RPMI8226 (cell line): ENCODE measurements at regions not wholly inside any gene's neighbourhood (a gene's known extent, or its start where the extent isn't known, plus 50 kb on each side); places are given as distances from the start of the nearest gene placed in this dataset.
"Not testable (repeated sequence)": the region's sequence is repeated elsewhere in the genome, so short reads cannot be mapped to it uniquely, and the experiment has no call there.

ENCODE experiments used
- DNase-seq: peaks from one replicate; pipeline ENCODE4 v3.0.0-alpha.2; 2015

DNA sequence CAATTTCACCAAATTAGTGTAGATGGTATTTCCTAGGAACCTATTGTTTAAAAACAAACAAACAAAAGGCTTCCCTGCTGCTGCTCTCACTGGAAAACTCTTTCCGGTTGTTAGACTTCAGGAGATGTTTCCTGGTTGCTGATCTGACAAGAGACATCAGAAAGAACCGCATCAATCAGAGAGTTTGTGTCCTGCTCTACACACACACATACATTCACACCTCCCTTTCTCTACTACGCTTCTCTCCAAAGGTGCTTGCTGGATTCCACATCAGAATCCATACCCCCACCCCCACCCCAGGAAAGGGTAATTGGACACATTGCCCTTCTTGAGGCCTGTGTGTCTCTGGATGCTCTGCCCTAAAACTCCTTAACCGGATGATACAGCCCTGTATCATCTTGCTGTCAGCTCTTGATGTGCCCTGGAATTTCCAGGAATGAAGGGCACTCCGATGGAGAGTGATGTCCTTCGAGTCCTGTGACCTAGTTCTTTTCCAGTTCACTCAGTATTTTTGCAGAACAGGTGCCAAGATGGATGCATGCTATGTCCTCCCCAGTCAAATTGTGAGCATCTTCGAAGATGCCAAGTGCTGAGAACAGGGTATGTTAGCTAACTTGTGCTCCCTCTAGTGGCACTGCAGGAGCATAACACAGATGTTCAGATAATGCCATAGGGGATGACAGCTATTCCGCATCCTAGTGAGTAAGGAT lies 113.7 kb upstream of the SLC35F3 start:
- DNase-seq: peak; percentile 69

DNA sequence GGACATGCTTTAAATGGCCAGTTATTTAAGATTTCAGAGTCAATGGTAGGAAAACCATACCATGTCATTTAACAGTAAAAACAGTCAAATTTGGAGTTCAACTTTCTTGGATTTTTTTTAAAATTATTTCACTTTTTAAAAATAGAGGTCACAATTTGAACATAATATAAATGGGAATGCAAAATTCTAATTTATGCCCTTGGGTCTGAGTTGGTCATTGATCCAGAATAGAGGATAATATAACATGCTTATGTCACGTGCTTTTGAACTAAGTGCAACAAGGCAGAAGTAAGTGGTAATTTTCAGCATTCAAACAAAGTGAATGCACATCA lies 113.1 kb upstream of the SLC35F3 start:
- no peak for DNase-seq

DNA sequence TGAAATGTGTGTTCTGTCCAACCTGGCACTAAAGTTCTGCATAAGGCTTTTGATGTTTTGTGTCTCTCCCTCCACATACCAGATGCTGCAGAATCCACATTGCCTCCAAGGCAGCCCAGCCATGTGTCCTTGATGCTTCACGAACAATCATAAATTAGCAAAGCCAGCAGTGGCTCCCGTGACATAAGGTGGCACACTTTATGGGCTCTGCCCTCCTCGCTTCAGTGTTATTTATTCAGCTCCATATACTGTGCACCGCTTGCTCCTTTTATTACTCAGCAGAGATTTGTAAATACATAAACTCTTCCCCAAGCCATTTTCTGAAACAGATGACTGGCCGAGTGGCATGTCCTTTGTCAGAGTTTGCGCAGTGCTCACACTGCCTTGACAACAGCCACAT lies 112.8 kb upstream of the SLC35F3 start:
- no peak for DNase-seq

DNA sequence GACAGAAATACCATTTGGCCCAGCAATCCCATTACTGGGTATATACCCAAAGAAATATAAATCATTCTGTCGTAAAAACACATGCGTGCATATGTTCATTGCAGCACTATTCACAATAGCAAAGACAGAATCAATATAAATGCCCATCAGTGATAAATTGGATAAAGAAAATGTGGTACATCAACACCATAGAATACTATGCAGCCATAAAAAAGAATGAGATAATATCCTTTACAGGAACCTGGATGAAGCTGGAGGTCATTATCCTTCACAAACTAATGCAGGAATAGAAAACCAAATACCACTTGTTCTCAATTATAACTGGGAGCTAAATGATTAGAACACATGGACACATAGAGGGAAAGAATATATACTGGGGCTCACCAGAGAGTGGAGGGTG lies 109.6 kb upstream of the SLC35F3 start:
- DNase-seq: no peak

DNA sequence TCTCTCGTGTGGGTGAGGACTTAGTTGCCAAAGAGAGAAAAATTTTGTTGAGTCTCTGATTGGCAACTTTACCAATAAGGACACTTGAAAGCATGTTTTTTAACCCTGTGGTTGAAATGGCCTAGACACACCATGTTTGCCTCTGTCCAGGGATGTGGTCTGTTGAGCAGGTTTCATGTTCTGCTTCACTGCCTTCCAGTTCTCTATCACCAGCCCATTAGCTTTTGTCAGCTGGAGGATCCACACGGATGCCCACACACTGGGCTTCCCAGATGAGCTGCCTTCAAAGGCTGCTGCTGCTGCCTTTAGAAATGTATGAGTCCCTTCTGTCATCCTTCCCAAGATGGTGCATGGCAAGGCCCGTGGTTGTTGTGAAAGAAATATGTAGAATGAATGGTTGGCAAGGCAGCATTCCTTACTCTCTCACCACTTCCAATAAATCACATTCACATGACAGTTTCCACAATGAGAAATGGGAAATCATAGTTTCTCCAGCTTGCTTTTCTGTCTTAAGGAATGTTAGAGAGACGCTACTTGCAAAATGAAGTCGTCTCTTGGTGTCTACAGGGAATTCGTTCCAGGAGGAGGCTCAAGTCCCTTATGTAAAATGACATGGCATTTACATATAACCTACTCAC lies 108.2 kb upstream of the SLC35F3 start:
- no peak for DNase-seq

DNA sequence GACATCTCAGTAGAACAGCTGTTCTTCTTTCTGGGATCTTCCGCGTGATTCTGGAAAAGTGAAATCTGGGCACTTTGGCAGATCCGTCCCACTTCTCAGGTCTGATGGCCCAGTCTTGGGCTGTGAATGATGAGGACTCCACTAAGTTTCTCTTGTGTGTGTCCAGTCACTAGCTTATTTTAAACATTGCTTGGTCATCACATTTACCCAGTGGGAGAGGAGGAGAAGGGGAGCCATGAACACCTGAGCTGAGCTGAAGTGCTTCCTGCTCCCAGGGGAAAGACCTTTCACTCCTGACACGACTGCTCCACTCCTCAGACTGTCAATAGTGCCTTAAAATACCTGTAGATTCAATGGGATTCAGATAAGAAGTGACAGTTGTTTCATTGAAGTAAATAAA lies 101.9 kb upstream of the SLC35F3 start:
- no peak for DNase-seq

DNA sequence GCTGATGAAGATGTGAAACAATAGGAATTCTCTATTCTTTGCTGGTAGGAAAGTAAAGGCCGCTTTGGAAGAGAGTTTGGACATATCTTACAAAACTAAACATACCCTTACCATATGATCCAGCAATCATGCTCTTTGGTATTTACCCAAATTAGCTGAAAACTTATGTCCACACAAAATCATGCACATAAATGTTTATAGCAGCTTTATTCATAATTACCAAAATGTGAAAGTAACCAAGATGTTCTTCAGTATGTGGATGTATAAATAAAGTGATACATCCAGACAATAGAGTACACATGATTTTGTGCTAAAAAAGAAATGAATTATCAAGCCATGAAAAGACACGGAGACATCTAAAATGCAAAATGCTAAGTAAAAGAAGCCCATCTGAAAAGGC lies 98.7 kb upstream of the SLC35F3 start:
- DNase-seq: no peak

DNA sequence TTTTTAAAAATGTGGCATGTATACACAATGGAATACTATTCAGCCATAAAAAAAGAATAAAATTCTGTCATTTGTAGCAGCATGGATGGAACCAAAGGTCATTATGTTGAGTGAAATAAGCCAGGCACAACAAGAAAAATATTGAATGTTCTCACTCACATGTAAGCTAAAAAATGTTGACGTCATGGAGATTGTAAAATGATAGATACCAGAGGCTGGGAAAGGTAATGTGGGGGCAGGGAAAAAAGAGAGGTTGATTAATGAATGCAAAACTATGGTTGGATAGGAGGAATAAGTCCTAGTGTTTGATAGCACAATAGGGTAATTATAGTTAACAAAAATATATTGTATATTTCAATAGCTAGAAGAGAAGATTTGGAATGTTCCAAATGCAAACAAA lies 89.1 kb upstream of the SLC35F3 start:
- DNase-seq: no peak

DNA sequence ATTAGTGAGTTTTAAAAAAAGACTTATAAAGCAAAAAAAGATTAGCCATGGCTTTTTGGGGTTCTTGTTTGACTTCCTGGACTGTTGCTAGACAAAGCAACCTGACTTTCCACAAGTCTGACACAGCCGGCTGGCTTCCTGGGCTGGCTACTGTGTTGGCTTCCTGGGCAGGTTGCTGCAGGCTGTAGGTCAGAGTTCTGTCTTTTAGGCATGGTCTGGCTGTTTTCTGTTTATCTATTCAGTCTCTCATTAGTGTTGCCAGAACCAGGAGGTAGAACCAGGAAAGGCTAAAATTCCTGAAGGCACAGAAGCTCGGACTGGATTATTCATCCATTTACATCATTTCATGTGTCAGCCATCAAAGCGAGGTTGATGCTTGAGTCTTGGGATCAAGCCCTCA lies 88.6 kb upstream of the SLC35F3 start:
- no peak for DNase-seq

DNA sequence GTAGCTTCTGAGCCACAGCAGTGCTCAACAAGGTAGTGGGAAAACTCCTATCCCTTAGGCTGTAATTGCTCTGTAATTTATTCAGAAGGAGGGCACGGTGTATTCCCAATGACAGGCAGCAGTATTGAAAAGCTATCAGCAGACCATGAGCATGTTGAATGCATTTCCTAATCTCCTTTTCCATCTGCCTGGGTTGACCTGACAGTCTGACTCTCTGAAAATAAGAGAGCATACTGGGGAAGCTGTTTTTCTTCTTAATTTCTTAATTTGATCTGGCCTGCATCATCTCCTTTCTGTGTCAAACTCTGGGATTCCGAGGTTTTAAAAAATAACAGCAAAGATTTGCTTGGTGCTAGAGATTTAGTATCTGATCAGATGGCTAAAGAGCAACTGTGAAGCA lies 88.1 kb upstream of the SLC35F3 start:
- DNase-seq: no peak

DNA sequence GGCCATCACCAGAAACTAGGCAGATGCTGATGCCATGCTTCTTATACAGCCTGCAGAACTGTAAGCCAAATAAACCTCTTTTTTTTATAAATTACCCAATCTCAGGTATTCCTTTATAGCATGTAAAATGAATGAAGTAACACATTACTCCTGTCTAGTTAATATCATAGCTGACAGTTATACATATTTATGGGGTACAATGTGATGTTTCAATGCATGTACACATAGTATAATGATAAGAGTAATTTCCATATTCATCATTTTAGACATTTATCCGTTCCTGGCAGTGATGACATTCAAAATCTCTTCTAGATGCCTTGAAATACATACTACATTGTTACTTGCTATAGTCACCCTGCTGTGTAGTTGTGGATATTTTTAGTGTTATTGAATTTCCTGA lies 85.4 kb upstream of the SLC35F3 start:
- no peak for DNase-seq

DNA sequence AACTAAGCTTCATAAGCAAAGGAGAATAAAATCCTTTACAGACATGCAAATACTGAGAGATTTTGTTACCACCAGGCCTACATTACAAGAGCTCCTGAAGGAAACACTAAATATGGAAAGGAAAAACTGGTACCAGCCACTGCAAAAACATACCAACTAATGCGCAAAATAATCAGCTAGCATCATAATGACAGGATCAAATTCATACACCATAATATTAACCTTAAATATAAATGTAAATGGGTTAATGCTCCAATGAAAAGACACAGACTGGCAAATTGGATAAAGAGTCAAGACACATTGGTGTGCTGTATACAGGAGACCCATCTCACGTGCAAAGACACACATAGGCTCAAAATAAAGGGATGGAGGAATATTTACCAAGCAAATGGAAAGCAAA lies 80.3 kb upstream of the SLC35F3 start:
- not testable (repeated sequence) for DNase-seq

DNA sequence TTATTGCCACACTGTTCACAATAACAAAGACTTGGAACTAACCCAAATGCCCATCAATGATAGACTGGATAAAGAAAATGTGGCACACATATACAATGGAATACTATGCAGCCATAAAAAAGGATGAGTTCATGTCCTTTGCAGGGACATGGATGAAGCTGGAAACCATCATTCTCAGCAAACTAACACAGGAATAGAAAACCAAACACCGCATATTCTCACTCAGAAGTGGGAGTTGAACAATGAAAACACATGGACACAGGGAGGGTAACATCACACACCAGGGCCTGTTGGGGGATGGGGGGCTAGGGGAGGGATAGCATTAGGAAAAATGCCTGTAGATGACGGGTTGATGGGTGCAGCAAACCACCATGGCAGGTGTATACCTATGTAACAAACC lies 76.5 kb upstream of the SLC35F3 start:
- DNase-seq: not testable (repeated sequence)

DNA sequence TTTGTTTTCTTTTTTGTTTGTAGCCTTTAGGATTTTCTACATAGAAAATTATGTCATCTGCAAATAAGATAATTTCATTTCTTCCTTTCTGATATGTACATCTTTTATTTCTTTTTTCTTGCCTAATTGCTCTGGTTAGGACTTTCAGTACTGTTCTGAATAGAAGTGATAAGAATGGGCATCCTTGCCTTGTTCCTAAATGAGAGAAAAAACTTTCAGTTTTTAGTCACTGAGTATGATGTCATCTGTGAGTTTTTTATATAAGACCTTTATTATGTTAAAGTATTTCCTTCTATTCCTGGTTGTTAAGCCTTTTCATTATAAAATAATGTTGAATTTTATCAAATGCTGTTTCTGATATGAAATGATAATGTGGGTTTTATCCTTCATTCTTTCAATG lies 76.0 kb upstream of the SLC35F3 start:
- DNase-seq: no peak

DNA sequence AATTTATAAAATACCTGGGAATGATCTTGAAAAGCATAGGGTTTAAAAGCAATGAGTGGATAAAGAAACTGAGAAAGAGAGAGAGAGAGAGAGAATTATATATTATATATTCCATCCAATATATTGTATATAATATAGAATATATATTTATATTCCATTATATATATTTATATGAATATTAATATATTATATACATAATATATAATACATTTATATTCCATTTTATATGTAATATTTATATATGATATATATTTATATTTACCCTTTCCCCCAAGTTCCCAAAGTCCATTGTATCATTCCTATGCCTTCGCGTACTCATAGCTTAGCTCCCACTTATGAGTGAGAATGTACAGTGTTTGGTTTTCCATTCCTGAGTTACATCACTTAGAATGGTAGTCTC lies 69.9 kb upstream of the SLC35F3 start:
- DNase-seq: no peak

DNA sequence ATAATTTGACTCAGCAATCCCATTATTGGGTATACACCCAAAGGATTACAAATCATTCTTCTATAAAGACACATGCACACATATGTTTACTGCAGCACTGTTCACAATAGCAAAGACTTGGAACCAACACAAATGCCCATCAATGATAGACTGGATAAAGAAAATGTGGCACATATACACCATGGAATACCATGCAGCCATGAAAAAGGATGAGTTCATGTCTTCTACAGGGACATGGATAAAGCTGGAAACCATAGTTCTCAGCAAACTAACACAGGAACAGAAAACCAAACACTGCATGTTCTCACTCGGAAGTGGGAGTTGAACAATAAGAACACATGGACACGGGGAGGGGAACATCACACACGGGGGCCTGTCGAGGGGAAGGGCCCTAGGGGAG lies 66.3 kb upstream of the SLC35F3 start:
- DNase-seq: not testable (repeated sequence)

DNA sequence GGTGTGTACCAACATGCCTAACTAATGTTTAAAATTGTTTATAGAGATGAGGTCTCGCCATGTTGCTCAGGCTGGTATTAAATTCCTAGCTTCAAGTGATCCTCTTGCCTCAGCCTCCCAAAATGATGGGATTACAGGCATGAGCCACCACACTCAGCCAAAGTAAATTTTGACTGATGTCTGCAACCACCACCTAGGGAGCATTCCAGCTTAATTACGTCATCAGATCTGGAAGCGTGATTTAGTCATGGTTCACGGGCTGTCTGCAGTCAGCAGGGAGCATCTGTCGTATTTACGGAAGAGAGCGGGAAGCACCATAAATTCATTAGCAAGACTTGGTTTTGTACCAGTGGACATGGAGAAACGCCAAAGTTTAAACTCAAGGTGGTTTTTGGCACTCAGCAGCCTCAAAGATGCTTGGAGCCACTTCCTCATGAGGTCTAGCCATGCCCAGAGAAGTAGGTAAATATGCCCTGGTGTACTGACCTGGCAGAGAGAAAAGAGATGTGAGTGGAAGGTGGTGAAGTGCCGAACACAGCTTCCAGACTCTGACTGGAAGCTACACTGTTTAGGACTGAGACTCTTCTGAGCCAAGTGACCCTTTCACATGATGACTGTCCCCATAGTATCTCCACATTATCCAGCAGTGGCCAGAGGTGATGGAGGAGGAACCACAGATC lies 60.8 kb upstream of the SLC35F3 start:
- no peak for DNase-seq

DNA sequence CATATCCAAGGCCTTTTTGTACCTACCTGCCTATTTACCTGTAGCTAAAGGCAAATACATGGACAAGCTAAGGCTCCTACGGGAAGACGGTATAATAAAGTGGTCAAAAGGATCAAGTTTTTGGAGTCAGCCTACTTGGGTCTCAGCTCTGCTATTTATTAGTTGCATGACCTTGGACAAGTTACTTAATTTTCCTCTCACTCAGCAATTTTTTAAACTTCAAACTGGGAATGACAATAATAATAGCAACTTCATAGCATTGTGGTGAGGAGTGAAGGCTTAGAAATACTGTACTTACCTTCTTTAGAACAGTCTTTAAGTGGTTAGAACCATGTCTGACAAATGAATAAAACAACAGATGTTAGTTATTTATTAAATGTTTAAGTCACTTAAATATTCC lies 60.2 kb upstream of the SLC35F3 start:
- no peak for DNase-seq

DNA sequence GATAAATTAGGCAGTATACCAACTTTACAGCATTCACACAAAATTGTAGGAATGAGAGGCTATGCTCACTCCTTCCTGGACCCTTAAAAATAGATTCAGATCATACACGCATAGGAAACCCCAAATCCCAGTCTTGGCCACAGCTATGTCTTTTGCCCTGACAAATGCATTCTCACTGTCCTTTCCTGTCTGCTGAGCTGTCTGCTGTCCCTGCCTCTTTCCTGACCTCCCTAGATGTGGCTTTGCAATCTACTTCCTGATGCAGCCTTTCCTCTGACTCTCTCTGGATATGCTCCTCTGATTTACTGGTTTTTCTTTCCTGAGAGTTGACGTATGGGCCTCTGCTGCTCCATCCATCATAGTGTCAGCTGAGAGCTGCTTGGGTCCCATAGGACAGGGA lies 59.8 kb upstream of the SLC35F3 start:
- no peak for DNase-seq
